Kidney (tissue), 13 donors: ENCODE measurements at regions not wholly inside any gene's neighbourhood (a gene's known extent, or its start where the extent isn't known, plus 50 kb on each side); places are given as distances from the start of the nearest gene placed in this dataset.
"Not testable (repeated sequence)": the region's sequence is repeated elsewhere in the genome, so short reads cannot be mapped to it uniquely, and the experiment has no call there.

Experiments used
- DNase-seq, 5 donors: peaks; one replicate each; pipeline ENCODE4 v3.0.0-alpha.2; 2013 to 2020
- FAIRE-seq: peaks from 2 replicates; lab custom pipeline; 2012; peaks lifted over from hg19 to GRCh38; lab: Jason Lieb, UNC
- H3K27ac ChIP-seq, 2 donors: one replicate each; pipeline ENCODE4 v1.7.0; 2013; ENCODE audit warnings: low read depth in 2 of 2, low read length in 2 of 2, inconsistent platforms in 1 of 2
- H3K27me3 ChIP-seq: one replicate; pipeline ENCODE4 v1.7.1; 2013; ENCODE audit warnings: low read length, inconsistent platforms; ENCODE audit not compliant: control insufficient read depth, insufficient read depth
- H3K36me3 ChIP-seq, 3 donors: one replicate each; pipeline versions ENCODE4 v1.7.0 to v1.7.1; 2013; ENCODE audit warnings: low read length in 3 of 3, control low read depth in 1 of 3, inconsistent platforms in 1 of 3; ENCODE audit not compliant: insufficient read depth in 3 of 3, control insufficient read depth in 2 of 3
- H3K4me1 ChIP-seq, 3 donors: one replicate each; pipeline versions ENCODE4 v1.7.0 to v1.7.1; 2013; ENCODE audit warnings: low read length in 3 of 3, inconsistent platforms in 1 of 3, low read depth in 1 of 3; ENCODE audit not compliant: control insufficient read depth in 2 of 3, insufficient read depth in 2 of 3
- H3K4me3 ChIP-seq, 3 donors: one replicate each; pipeline versions ENCODE4 v1.7.0 to v1.8.1; 2013; ENCODE audit warnings: low read length in 3 of 3, control low read depth in 1 of 3, inconsistent platforms in 1 of 3
- H3K9ac ChIP-seq, 3 donors: one replicate each; pipeline versions ENCODE4 v1.7.0 to v1.7.1; 2013; ENCODE audit warnings: low read length in 3 of 3, control low read depth in 1 of 3, inconsistent platforms in 1 of 3
- H3K9me3 ChIP-seq, 3 donors: one replicate each; pipeline versions ENCODE4 v1.7.0 to v1.7.1; 2013; ENCODE audit warnings: low read length in 3 of 3, control low read depth in 1 of 3, inconsistent platforms in 1 of 3; ENCODE audit not compliant: control insufficient read depth in 2 of 3, insufficient read depth in 1 of 3
- CTCF ChIP-seq: IDR thresholded peaks from 3 replicates; pipeline ENCODE4 v1.5.1; 2012; ENCODE audit warnings: mild to moderate bottlenecking, moderate library complexity, borderline replicate concordance; ENCODE audit not compliant: insufficient read depth; ENCODE audit errors: extremely low read depth
- intact Hi-C: fragments of 100-400 bp; cut with DNase I; formaldehyde crosslinking; loops from one replicate; pipeline ENCODE4 v1.11.1; 2022
- donor health status: control.
- donor health status: control.
- donor health status: control.
- donor health status: control.
- donor health status: control.
- donor health status: DM: yes; HTN: yes; CAD: no.
- donor health status: Normal renal cell carcinoma (clear cell type).

- intact Hi-C loops: no loop called here
- FAIRE-seq: no peak
Observed at GRCh38 chr6:113782636-113783035, 74.5 kb upstream of the MARCKS start.

GRCh38 chr6:113786168-113786567 is 71.0 kb upstream of the MARCKS start:
- DNase-seq (no peak), FAIRE-seq (no peak)
- TF ChIP-seq CTCF: no peak
- Histone ChIP-seq H3K9me3 (no peaks in the 10 kb centered on the region), H3K4me1 (no peaks in the 10 kb centered on the region), H3K27ac (no peak overlapping the region), H3K9ac (no peak overlapping the region), H3K4me3 (no peak overlapping the region), H3K36me3 (no peaks in the 10 kb centered on the region), H3K27me3 (no peaks in the 10 kb centered on the region)
- intact Hi-C loops: no loop called here

More at GRCh38 chr6:113782636-113783035, 74.5 kb upstream of the MARCKS start:
- Histone ChIP-seq H3K36me3 (no peaks in the 10 kb centered on the region), H3K27me3 (no peaks in the 10 kb centered on the region), H3K27ac (no peak overlapping the region), H3K9ac (no peak overlapping the region), H3K4me3 (no peak overlapping the region), H3K4me1 (no peaks in the 10 kb centered on the region), H3K9me3 (no peaks in the 10 kb centered on the region)
- no peak for DNase-seq
- no peak for TF ChIP-seq CTCF

- H3K36me3 ChIP-seq: no peaks in the 10 kb centered on the region
- no peak overlapping the region for H3K4me3 ChIP-seq
- DNase-seq (no peak), FAIRE-seq (no peak)
- no peak overlapping the region for H3K9ac ChIP-seq
- H3K9me3 ChIP-seq: no peaks in the 10 kb centered on the region
- H3K27me3 ChIP-seq: no peaks in the 10 kb centered on the region
- intact Hi-C loops: no loop called here
- no peaks in the 10 kb centered on the region for H3K4me1 ChIP-seq
- TF ChIP-seq CTCF: no peak
- no peak overlapping the region for H3K27ac ChIP-seq
Observed at GRCh38 chr6:113788586-113788985, 68.6 kb upstream of the MARCKS start.

- intact Hi-C loops, H3K36me3 ChIP-seq, H3K27me3 ChIP-seq, H3K4me1 ChIP-seq, H3K9me3 ChIP-seq, H3K27ac ChIP-seq, DNase-seq, FAIRE-seq, H3K9ac ChIP-seq, H3K4me3 ChIP-seq: not testable (repeated sequence)
Observed at GRCh38 chr6:113791225-113791624, 65.9 kb upstream of the MARCKS start.

- H3K4me3 ChIP-seq, H3K9me3 ChIP-seq, H3K36me3 ChIP-seq, H3K27me3 ChIP-seq, DNase-seq, H3K9ac ChIP-seq, H3K27ac ChIP-seq, FAIRE-seq, H3K4me1 ChIP-seq, intact Hi-C loops: not testable (repeated sequence)
Observed at GRCh38 chr6:113795371-113795770, 61.8 kb upstream of the MARCKS start.
